Endothelial cell of umbilical vein (primary cell): ENCODE measurements at regions not wholly inside any gene's neighbourhood (a gene's known extent, or its start where the extent isn't known, plus 50 kb on each side); places are given as distances from the start of the nearest gene placed in this dataset.

Source experiments
- BruUV-seq: library from RNA; stranded (reverse); fragments of 400-500 nt; replicated peaks from 2 replicates; lab custom pipeline; 2021; lab: Mats Ljungman, UMichigan
- CTCF ChIA-PET: fragments of 300-600, 350-600 bp; sonication (Branson Sonifier 250); formaldehyde crosslinking; loops from one replicate; lab custom pipeline; 2021; ENCODE audit warnings: antibody characterized with exemption, inconsistent platforms; lab: Charles Lee
- POLR2A ChIA-PET: fragments of 300-600, 350-600 bp; sonication (Branson Sonifier 250); formaldehyde crosslinking; loops from one replicate; lab custom pipeline; 2021; ENCODE audit warnings: antibody characterized with exemption, inconsistent platforms; lab: Charles Lee
- DNase-seq: peaks from one replicate; pipeline ENCODE4 v3.0.0-alpha.2; 2011; ENCODE audit warnings: low read depth, low spot score
- FAIRE-seq: peaks from 2 replicates; lab custom pipeline; 2011; peaks lifted over from hg19 to GRCh38; lab: Jason Lieb, UNC
- H2AFZ ChIP-seq: 2 replicates; pipeline ENCODE4 v1.6.0; 2012; ENCODE audit warnings: low read depth, low read length, control low read depth, inconsistent platforms
- H3K27ac ChIP-seq: 2 replicates; pipeline ENCODE4 v1.5.1; 2011; ENCODE audit warnings: low read depth, mild to moderate bottlenecking, control low read depth, low read length, moderate library complexity; ENCODE audit not compliant: insufficient read depth
- H3K27me3 ChIP-seq, 2 experiments: 2 replicates each; pipeline versions ENCODE4 v1.6.0 to v1.6.1; 2011; ENCODE audit warnings: low read length in 2 of 2, mixed read lengths in 1 of 2; ENCODE audit not compliant: control insufficient read depth in 2 of 2, insufficient read depth in 2 of 2
- H3K36me3 ChIP-seq, 2 experiments: 2 replicates in 1 of 2; 3 replicates in 1 of 2; pipeline ENCODE4 v1.5.1; 2011; ENCODE audit warnings: low read length in 2 of 2, mild to moderate bottlenecking in 1 of 2, moderate library complexity in 1 of 2; ENCODE audit not compliant: control insufficient read depth in 2 of 2, insufficient read depth in 2 of 2; ENCODE audit errors: extremely low read depth in 1 of 2
- H3K4me1 ChIP-seq: 3 replicates; pipeline ENCODE4 v1.5.1; 2011; ENCODE audit warnings: mild to moderate bottlenecking, low read length; ENCODE audit not compliant: control insufficient read depth, insufficient read depth; ENCODE audit errors: extremely low read depth
- H3K4me2 ChIP-seq: 2 replicates; pipeline ENCODE4 v1.6.1; 2011; ENCODE audit warnings: low read length, control low read depth, mixed read lengths; ENCODE audit not compliant: insufficient read depth
- H3K4me3 ChIP-seq, 3 experiments: fragments of 200-600 bp in 1 of 3; sonication (generic), shearing (Covaris generic) in 1 of 3; replicated peaks in 1 of 3; 2 replicates each; pipeline ENCODE4 v1.5.1; 2011 to 2016; ENCODE audit warnings: control low read depth in 3 of 3, low read length in 3 of 3, mild to moderate bottlenecking in 2 of 3, inconsistent platforms in 1 of 3, low read depth in 1 of 3, moderate library complexity in 1 of 3; ENCODE audit not compliant: insufficient read depth in 1 of 3
- H3K79me2 ChIP-seq: 2 replicates; pipeline ENCODE4 v1.6.0; 2012; ENCODE audit warnings: low read length, inconsistent platforms; ENCODE audit not compliant: control insufficient read depth, insufficient read depth
- H3K9ac ChIP-seq: replicated peaks from 2 replicates; pipeline ENCODE3; 2011; ENCODE audit warnings: low read length, control low read depth; ENCODE audit not compliant: insufficient read depth; ENCODE audit errors: extremely low read depth
- H3K9me1 ChIP-seq: replicated peaks from 3 replicates; pipeline ENCODE4 v1.6.0; 2011; ENCODE audit warnings: mild to moderate bottlenecking, low read length; ENCODE audit not compliant: control insufficient read depth, insufficient read depth; ENCODE audit errors: extremely low read depth
- H3K9me3 ChIP-seq: replicated peaks from 2 replicates; pipeline ENCODE4 v1.5.1; 2012; ENCODE audit warnings: low read length, inconsistent platforms; ENCODE audit not compliant: control insufficient read depth, insufficient read depth
- H4K20me1 ChIP-seq: replicated peaks from 2 replicates; pipeline ENCODE3; 2011; ENCODE audit warnings: mild to moderate bottlenecking, low read length; ENCODE audit not compliant: control insufficient read depth, insufficient read depth; ENCODE audit errors: extremely low read depth
- CTCF ChIP-seq, 2 donors: IDR thresholded peaks; 1 replicate in 1 of 2; 2 replicates in 1 of 2; pipeline ENCODE4 v1.5.1; 2011; ENCODE audit warnings: low read length in 2 of 2, mild to moderate bottlenecking in 2 of 2, moderate library complexity in 2 of 2, control low read depth in 1 of 2, inconsistent platforms in 1 of 2, low read depth in 1 of 2; ENCODE audit not compliant: insufficient read depth in 1 of 2; ENCODE audit errors: extremely low read depth in 1 of 2
- EZH2 ChIP-seq: IDR thresholded peaks from 2 replicates; pipeline ENCODE4 v1.6.1; 2012; ENCODE audit warnings: borderline replicate concordance, low read depth, mild to moderate bottlenecking, moderate library complexity, low read length, inconsistent platforms; ENCODE audit not compliant: severe bottlenecking
- FOS ChIP-seq: IDR thresholded peaks from 2 replicates; pipeline ENCODE4 v1.6.1; 2011; ENCODE audit warnings: mild to moderate bottlenecking, low read length, moderate library complexity, borderline replicate concordance; ENCODE audit not compliant: insufficient read depth
- GATA2 ChIP-seq: IDR thresholded peaks from 2 replicates; pipeline ENCODE4 v1.7.0; 2011; ENCODE audit warnings: low read depth, mild to moderate bottlenecking, moderate library complexity, mixed read lengths, low read length; ENCODE audit not compliant: insufficient read length, insufficient read depth
- JUN ChIP-seq: IDR thresholded peaks from 2 replicates; pipeline ENCODE4 v1.6.1; 2011; ENCODE audit warnings: borderline replicate concordance, low read depth; ENCODE audit not compliant: insufficient read length, insufficient read depth
- MAX ChIP-seq: IDR thresholded peaks from 2 replicates; pipeline ENCODE4 v1.6.1; 2011; ENCODE audit not compliant: insufficient read depth, insufficient read length
- MYC ChIP-seq: IDR thresholded peaks from one replicate; pipeline ENCODE4 v1.6.1; 2011; ENCODE audit warnings: mild to moderate bottlenecking, low read depth, low read length
- POLR2A ChIP-seq: IDR thresholded peaks from 2 replicates; pipeline ENCODE4 v1.6.1; 2012; ENCODE audit warnings: low read depth, mild to moderate bottlenecking, control low read depth, low read length
- POLR2AphosphoS5 ChIP-seq: IDR thresholded peaks from 2 replicates; pipeline ENCODE4 v1.6.1; 2012; ENCODE audit warnings: low read depth, mild to moderate bottlenecking, control low read depth, low read length, moderate library complexity; ENCODE audit not compliant: insufficient read depth
- dilution Hi-C: fragments of 300-500 bp; cut with MboI; formaldehyde crosslinking; loops from one replicate; pipeline ENCODE4 v1.15.0; 2019; ENCODE audit warnings: low sequenced_read_pairs; ENCODE audit not compliant: extremely low pct_ligation_motif_present
- intact Hi-C: fragments of 100-400 bp; cut with micrococcal nuclease; formaldehyde crosslinking; loops from one replicate; pipeline ENCODE4 v1.10.0; 2022

- DNase-seq: no peak
- Histone ChIP-seq H3K9me3 (no peaks in the 10 kb centered on the region), H3K9me1 (no peaks in the 10 kb centered on the region), H3K4me1 (no peaks in the 10 kb centered on the region), H3K27me3 (no peaks in the 10 kb centered on the region), H2AFZ (no peak overlapping the region), H3K9ac (no peak overlapping the region), H3K36me3 (no peaks in the 10 kb centered on the region), H3K27ac (no peak overlapping the region), H4K20me1 (no peaks in the 10 kb centered on the region), H3K4me3 (no peak overlapping the region), H3K4me2 (no peak overlapping the region), H3K79me2 (no peaks in the 10 kb centered on the region)
- TF ChIP-seq GATA2: no peak
- no peak for TF ChIP-seq MAX
- TF ChIP-seq EZH2: no peak
- intact Hi-C loops: no loop called here
- no peak for FAIRE-seq
- BruUV-seq: no TSS peak
- CTCF ChIA-PET: no interaction called here
- POLR2A ChIA-PET: no interaction called here
- dilution Hi-C loops: no loop called here
Observed at GRCh38 chr18:57220930-57221483, 74.1 kb downstream of the BOD1L2 start.

- dilution Hi-C loops (no loop called here), intact Hi-C loops (no loop called here)
- no TSS peak for BruUV-seq
- H3K9me3 ChIP-seq: no peaks in the 10 kb centered on the region
- H3K4me2 ChIP-seq: no peak overlapping the region
- H3K9ac ChIP-seq: no peak overlapping the region
- no peaks in the 10 kb centered on the region for H4K20me1 ChIP-seq
- no peaks in the 10 kb centered on the region for H3K9me1 ChIP-seq
- CTCF ChIA-PET: no interaction called here
- POLR2A ChIA-PET: no interaction called here
- no peak for DNase-seq
- no peak overlapping the region for H2AFZ ChIP-seq
- H3K36me3 ChIP-seq: no peaks in the 10 kb centered on the region
- FAIRE-seq: no peak
- H3K4me1 ChIP-seq: no peaks in the 10 kb centered on the region
- TF ChIP-seq POLR2AphosphoS5 (no peak), CTCF (IDR thresholded peaks at IDR 0.05; ENCODE audit: extremely low read depth in 1 of 2, insufficient read depth in 1 of 2, low read depth in 1 of 2, low read length in 2 of 2) (no peak), MAX (no peak), EZH2 (no peak), GATA2 (no peak), MYC (no peak), FOS (no peak), JUN (no peak), POLR2A (no peak)
- H3K27me3 ChIP-seq: no peaks in the 10 kb centered on the region
- H3K79me2 ChIP-seq: no peaks in the 10 kb centered on the region
- no peak overlapping the region for H3K4me3 ChIP-seq
- H3K27ac ChIP-seq: no peak overlapping the region
Observed at GRCh38 chr18:57223144-57223870, 76.4 kb downstream of the BOD1L2 start.
